ENCODE measurements at regions not wholly inside any gene's neighbourhood (a gene's known extent, or its start where the extent isn't known, plus 50 kb on each side); places are given as distances from the start of the nearest gene placed in this dataset.

DNA sequence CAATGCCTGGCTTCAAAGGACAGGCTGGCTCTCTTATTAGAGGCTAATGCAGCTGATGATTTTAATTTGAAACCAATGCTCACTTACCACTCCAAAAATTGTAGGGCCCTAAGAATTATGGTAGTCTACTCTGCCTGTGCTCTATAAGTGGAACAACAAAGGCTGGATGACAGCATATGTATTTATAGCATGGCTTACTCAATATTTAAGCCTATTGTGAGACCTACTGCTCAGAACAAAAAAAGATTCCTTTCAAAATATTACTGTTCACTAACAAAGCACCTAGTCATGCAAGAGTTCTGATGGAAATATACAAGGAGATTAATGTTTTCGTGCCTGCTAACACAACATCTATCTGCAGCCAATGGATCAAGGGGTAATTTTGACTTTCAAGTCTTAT is 73.8 kb upstream of the DUSP10 start:
- TF ChIP-seq, protein P1, sequence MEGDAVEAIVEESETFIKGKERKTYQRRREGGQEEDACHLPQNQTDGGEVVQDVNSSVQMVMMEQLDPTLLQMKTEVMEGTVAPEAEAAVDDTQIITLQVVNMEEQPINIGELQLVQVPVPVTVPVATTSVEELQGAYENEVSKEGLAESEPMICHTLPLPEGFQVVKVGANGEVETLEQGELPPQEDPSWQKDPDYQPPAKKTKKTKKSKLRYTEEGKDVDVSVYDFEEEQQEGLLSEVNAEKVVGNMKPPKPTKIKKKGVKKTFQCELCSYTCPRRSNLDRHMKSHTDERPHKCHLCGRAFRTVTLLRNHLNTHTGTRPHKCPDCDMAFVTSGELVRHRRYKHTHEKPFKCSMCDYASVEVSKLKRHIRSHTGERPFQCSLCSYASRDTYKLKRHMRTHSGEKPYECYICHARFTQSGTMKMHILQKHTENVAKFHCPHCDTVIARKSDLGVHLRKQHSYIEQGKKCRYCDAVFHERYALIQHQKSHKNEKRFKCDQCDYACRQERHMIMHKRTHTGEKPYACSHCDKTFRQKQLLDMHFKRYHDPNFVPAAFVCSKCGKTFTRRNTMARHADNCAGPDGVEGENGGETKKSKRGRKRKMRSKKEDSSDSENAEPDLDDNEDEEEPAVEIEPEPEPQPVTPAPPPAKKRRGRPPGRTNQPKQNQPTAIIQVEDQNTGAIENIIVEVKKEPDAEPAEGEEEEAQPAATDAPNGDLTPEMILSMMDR (IDR thresholded peaks at IDR 0.05; ENCODE audit: borderline replicate concordance, extremely low read depth, low read length, poor library complexity, severe bottlenecking) = no peak
- no peak for TF ChIP-seq EZH2 (IDR thresholded peaks at IDR 0.05; ENCODE audit: borderline replicate concordance, low read depth, low read length, severe bottlenecking)

Measured in DND-41 (cell line).